HEK293T (cell line): ENCODE measurements at regions not wholly inside any gene's neighbourhood (a gene's known extent, or its start where the extent isn't known, plus 50 kb on each side); places are given as distances from the start of the nearest gene placed in this dataset.

Experiments
- BHLHE40 ChIP-seq: fragments of 450-650 bp; IDR thresholded peaks from 2 replicates; pipeline ENCODE4 v1.6.1; 2016; ENCODE audit warnings: mild to moderate bottlenecking, moderate library complexity, borderline replicate concordance
- ELF4 ChIP-seq: fragments of 450-650 bp; IDR thresholded peaks from 2 replicates; pipeline ENCODE4 v1.6.1; 2017; ENCODE audit warnings: antibody characterized with exemption
- HDGF ChIP-seq: fragments of 450-650 bp; IDR thresholded peaks from 2 replicates; pipeline ENCODE4 v1.6.1; 2017; ENCODE audit warnings: antibody characterized with exemption, borderline replicate concordance
- LEF1 ChIP-seq: fragments of 450-650 bp; IDR thresholded peaks from 2 replicates; pipeline ENCODE4 v1.6.1; 2017; ENCODE audit warnings: mild to moderate bottlenecking, borderline replicate concordance
- SP1 ChIP-seq: fragments of 450-650 bp; IDR thresholded peaks from 2 replicates; pipeline ENCODE4 v1.6.1; 2017
- ZNF384 ChIP-seq: fragments of 450-650 bp; IDR thresholded peaks from 2 replicates; pipeline ENCODE4 v1.6.1; 2016

DNA sequence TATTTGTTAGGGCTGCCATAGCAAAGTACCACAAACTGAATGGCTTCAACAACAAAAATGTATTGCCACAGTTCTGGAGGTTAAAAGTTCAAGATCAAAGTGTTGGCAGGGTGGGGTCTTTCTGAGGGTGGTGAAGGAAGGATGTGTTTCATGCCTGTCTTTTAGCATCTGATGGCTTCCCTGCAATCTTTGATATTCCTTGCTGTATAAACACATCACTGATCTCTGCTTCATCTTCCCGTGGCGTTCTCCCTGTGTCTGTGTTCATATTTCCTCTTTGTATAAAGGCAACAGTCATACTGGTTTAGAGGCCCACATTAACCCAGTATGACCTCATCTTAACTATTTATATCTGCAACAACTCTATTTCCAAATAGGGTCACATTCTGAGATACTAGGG lies 167.5 kb downstream of the BTG1 start:
- TF ChIP-seq LEF1 (no peak), ZNF384 (no peak), BHLHE40 (no peak), SP1 (no peak), ELF4 (no peak), HDGF (no peak)
